Stromal cell of bone marrow (primary cell): ENCODE measurements at regions not wholly inside any gene's neighbourhood (a gene's known extent, or its start where the extent isn't known, plus 50 kb on each side); places are given as distances from the start of the nearest gene placed in this dataset.

Experiments used
- DNase-seq: peaks from one replicate; pipeline ENCODE4 v3.0.0-alpha.2; 2012; ENCODE audit warnings: low read depth

DNA sequence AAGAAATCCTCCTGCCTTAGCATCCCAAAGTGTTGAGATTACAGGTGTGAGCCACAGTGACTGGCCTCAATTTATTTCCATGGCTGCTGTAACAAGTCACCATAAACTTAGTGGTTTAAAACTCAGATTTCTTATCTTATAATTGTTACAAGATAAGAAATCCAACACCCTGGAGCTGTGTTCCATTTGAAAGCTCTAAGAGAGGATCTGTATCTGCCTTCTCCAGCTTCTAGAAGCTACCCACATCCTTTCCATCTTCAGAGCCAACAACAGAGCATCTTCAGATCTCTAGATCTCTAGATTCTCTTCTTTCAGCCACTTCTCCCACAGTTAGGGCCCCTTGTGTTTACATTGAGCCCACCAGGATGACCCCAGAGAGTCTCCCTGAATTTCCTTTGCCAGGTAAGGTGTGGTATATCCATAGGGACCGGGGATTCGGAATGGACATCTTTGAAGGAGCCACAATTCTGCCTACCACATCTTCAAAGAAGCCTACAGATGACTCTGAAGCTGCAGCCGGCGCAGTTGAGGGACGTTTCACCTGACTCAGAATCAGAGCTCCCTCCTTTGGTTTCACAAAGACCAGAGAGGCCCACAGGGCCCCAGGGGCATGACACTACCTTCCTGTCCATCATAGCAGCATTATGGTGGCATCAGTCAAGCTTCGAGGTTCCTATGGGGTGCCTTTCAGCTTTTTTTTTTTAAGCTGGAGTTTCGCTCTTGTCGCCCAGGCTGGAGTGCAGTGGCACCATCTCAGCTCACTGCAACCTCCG, 87.0 kb upstream of the IGF1R start:
- DNase-seq = no peak

DNA sequence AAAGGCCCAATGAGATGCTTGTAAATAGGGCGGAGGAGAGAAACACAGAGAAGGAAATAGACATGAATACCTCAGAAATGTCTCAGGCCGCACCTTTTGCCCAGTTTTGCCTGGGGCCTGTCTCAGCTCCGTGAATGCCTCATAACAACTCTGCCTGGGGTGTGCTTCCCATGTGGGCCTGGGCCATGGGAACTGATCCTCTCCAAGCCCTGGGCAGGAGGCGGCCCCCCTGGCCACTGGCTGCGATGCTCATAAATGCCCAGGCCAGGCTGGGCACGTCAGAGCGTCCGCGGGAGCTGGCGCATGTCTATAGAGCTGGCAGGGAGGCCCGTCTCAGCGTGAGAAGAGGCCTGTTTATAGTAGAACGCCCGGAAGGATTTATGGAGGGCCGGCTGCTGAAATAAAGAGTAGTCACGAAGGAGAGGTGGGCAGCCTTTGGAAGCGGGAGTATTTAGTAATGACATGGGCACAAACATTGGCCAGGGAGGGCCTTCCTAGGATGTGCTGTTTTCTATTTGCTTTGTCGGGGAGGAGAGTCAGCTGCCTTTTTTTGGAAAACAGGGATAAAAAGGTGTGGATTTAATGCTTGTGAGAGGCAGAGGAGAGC, 85.9 kb upstream of the IGF1R start:
- DNase-seq = no peak

DNA sequence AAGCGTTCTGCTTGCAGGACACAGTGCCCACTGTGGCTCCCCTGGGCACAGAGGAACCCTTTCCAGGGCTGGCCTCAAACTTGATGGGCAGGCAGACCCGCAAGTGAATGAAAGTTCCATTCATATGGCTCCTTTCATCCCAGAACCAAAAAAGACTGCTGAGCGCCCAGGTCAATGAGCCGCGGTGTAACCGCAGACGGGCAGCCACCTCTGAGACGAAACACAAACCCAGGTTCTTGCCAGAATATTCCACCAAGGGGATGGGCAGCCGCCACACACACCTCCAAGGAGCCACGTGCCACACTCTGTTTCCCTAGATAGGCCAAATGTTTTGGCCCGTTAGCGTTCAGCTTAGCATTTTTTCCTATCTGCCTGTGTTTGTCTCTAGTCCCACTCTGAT, 82.8 kb upstream of the IGF1R start:
- no peak for DNase-seq

GRCh38 chr15:98567951-98568350, 80.4 kb upstream of the IGF1R start:
- no peak for DNase-seq

DNA sequence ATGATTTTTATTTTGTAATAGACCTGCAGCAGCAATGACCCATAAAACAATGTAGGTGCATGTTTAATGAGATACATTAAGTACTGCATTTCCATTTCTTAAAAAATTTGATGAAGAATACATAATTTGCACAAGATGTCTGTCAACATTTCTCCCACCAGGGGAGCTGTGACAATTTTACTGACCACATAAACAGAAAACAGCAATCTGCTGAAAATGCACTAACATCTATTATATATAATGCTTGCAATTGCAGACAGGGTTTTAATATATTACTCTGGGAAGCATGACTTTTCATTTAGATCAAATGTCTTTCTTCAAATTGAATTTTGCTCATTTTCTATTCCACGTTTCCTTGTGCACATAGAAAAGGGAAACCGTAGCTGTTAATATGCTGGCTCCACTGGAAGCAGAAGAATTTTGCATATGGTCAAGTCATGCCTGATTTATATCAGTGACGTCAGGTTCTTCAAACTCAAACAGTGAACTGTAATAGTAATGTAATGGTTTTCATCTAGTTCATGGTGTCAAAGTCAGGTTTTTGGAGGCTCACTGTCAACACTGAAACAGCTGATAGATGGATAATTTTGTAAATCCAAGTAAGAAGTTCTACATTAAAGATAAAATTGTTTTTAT, 79.8 kb upstream of the IGF1R start:
- DNase-seq = no peak

GRCh38 chr15:98570119-98570518, 78.2 kb upstream of the IGF1R start:
- no peak for DNase-seq

DNA sequence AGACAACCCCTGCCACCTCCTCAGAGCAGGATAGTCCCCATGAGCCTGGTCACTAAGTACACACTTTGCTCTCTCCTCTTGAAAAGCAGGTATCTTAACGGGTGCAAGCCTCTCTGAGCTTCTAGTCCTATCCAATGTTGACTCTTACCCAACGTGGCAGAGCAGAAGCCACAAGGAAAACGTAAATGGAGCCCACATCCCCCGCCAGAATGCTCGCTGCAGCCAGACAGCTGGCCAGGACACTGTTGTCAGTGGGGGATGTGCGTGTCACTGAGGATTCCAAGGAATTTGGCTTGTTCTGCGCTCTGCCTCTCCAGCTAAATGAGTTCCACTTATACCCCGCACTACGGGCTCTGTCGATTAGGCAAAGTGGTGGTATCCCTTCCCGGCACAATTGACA, 67.8 kb upstream of the IGF1R start:
- no peak for DNase-seq

GRCh38 chr15:98581715-98582114, 66.6 kb upstream of the IGF1R start:
- no peak for DNase-seq

DNA sequence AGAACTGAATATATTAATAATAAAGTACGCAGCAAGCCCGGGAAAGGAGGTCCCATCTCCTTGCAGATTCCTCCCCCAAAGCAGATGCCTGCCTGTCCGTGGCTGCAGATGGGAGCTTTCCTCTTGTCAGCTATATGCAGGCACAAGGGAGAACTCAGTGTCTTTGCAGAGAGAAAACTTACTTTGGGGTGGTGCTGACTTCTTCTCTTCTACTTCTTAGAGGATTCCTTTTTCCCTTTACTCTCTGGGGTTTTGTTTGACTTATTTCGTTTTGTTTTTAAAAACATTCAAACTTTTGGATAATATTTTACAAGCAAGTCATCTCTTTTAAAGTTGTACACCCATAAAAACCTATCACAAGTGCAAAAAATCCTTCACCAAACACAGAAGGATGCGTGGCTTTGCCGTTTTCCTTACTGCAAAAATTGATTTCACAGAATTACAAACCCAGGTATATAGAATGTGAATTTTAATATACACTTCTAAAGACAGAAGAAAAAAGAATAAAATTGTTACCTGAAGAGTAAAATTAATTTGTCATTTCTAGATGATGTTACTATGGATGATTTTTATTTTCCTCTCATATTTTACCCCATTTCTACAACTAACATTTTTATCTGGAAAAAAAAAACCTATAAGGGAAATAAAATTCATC, 65.3 kb upstream of the IGF1R start:
- no peak for DNase-seq

- no peak for DNase-seq
Measured at GRCh38 chr15:98583771-98584430, 64.4 kb upstream of the IGF1R start.

DNA sequence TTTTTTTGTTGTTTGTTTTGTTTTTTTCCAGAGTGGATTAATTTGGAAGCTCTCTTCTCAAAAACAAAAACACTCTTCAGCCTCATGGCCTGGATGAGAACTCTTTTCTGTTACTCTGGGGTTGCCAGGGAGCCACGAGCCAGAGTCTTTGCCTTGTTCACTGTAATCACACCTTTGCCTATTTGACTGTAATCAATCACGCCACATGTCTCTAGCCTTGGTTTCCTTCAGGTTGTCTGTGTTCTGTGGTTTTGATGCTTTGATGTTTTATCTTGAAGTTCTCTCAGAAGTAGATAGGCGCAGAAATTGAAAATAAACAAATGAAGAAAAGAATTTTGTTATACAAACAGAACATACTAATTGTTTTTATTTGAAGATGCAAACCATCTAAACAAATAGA, 62.3 kb upstream of the IGF1R start:
- DNase-seq = no peak

DNA sequence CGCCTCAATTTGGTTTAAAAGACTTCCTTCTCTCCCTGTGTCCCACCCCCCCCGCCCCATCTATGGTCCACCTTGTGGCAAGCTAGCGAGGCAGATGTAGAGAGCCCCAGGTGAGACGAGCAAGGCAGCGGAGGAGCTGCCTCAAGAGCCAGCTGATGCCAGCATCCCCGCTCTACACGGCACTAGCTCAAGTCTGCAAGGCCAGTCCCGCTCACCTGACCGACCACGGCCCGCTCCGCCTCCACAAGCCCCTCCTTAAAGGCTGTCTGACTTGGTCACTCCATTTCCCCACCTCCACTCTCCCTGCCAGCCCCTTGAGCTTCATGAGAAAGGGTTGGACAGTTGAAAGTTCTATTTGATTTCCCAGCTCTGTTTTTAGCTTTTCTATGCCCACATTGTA, 56.2 kb upstream of the IGF1R start:
- DNase-seq = no peak

DNA sequence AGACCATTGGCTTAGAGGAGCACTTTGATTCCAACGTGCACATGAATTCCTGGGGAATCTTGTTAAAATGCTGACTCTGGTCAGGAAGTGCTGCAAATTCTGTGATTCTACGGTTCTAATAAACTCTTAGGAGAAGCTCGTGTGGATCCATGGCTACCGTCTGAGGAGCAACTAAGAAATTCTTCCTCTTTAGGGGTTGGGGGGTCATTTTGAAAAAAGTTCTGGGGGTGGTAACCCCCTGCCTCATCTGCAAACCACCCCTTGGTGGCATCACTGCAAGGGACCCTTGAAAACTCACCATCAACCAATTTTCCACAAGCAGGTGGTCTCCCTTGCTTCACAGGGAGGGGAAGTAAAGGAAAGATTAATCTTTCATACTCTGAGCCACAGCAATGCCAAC, 52.2 kb upstream of the IGF1R start:
- DNase-seq = no peak

DNA sequence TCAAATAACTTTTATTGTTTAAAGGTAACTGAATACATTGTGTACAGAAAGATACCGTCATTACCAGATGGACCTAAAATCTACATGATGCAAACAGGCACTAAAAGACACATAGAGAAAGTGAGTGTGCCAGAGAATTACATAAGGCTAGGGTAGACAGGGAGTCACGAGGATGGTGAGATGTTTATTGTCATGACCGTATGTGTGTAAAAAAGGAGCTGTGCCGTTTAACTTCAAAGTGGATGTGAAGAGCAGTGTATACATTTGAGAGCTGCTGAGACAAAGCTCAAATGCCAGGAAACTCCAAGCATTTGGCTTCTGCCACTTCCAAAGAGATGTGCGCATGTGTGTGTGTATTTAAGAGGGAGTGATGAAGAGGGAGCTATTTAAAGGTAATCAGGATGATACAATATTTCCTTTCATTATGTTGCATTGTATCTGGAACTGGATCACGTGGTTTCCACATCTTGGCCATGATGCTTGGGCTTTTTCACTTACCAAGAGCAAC, 51.4 kb upstream of the IGF1R start:
- DNase-seq = no peak

GRCh38 chr15:98597666-98598065, 50.7 kb upstream of the IGF1R start:
- no peak for DNase-seq
